NCI-H1436 (cell line): ENCODE measurements at regions not wholly inside any gene's neighbourhood (a gene's known extent, or its start where the extent isn't known, plus 50 kb on each side); places are given as distances from the start of the nearest gene placed in this dataset.
"Not testable (repeated sequence)": the region's sequence is repeated elsewhere in the genome, so short reads cannot be mapped to it uniquely, and the experiment has no call there.

Experiments used
- DNase-seq: peaks from one replicate; lab custom pipeline; 2025; lab: John Stamatoyannopoulos, UW

DNA sequence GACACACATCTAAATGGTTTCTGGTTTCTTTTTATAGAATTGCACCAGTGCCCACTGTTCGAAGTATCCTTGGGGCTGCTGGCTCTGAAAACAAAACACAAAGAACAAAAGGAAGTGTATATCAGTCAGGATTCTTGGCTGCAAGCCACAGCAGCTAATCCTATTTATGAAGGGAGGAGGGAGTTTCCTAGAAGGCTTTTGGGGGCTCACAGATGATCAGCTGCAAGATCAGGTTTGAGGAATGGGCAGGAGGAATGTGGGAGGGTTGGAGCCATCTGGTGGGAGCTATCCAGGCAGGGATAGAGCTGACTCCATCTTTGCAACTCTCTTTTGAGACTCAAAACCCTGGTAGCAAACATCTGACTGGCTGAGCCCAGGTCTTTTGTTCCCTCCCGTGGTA is 118.3 kb upstream of the EEF2KMT start:
- no peak for DNase-seq

GRCh38 chr16:5214466-5214865 is 116.9 kb upstream of the EEF2KMT start:
- DNase-seq = no peak

DNA sequence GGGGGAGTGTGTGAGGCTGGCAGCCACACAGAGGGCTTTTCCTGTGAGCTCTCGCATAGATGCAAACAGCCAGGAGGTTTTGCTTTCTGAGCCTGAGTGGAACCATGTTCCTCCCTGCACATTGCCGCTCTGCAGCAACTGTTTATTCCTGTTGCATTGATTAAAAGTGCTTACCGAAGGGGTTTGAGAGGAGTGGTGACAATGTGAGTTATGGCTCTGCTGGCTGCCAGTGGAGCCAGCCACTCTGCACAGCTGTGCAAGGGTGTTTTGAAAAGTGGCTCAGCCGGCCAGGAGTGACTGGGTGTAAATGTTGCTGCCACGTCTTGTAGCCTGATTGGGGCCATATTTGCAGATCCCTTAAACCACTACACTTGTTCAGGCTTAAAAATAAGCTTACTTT is 114.9 kb upstream of the EEF2KMT start:
- DNase-seq = not testable (repeated sequence)

GRCh38 chr16:5207862-5208498 is 110.4 kb upstream of the EEF2KMT start:
- DNase-seq = not testable (repeated sequence)

DNA sequence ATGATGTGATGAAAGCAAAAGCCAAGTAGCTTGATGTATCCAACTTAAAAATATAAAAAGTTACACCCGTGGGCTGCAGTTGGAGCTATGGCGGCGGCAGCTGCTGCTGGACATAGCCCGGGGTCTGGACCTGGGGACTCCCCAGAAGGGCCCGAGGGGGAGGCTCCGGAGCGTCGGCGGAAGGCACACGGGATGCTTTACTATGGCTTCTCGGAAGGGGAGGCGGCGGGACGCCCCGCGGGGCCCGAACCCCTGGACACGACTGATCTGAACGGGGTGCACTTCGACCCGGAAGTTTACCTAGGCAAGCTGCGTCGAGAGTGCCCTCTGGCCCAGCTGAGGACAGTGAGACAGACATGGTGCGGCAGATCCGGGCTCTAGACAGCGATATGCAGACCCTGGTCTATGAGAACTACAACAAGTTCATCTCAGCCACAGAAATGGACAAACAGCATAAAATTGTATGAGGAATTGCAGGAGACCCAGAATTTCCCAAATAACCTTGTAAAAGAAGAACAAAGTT is 109.5 kb upstream of the EEF2KMT start:
- DNase-seq = no peak

DNA sequence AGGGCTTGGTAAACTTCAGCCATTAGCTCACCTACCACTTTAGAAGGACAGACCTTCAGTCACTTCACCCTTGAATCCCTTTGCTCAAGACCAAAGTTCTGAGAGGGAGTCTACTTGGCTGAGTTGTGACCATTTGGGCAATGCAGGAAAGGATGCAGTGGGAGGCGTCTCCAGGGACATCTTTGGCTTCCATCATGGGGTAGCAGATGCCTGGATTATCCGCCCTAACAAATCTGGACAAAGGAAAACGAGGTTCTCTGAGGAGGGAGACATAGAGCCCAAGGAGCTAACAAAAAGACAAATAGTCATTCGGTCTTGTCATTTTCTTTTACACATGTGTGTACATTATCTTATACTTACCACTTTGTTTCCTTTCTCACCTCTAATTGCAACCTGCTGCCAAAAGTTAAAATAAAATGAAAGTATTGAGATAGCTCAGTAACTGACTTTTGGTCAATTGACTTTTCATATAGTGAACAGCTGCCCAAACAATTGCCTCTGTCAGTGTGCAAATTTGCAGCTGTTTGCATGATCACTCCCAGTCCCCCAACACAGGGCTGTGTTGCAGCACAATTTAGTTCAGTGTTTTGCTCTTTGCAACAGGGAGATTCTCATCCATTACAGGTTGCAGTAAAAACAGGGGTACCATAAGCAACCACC is 108.9 kb upstream of the EEF2KMT start:
- DNase-seq = no peak

GRCh38 chr16:5205361-5206040 is 107.9 kb upstream of the EEF2KMT start:
- DNase-seq = no peak

- DNase-seq = not testable (repeated sequence)
These were observed 106.1 kb upstream of the EEF2KMT start for GRCh38 chr16:5203675-5204074.

DNA sequence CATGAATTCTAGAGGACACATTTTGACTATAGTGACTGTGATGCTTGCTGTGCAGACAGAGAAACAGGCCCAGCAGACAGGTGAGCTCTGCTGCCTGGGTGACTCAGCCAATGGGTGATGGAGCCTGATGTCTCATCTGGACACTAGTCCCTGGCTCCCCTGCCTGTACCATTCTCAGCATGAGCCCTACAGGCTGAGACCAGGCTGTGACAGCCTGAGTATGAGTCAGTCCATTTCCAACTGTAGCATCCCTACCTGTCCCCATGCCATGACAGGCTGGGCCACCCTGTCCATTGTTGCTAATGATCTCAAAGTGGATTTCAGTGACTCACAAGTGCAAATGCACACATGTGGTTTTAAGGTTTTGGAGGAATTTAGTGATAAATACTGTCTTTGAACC is 102.5 kb upstream of the EEF2KMT start:
- no peak for DNase-seq

DNA sequence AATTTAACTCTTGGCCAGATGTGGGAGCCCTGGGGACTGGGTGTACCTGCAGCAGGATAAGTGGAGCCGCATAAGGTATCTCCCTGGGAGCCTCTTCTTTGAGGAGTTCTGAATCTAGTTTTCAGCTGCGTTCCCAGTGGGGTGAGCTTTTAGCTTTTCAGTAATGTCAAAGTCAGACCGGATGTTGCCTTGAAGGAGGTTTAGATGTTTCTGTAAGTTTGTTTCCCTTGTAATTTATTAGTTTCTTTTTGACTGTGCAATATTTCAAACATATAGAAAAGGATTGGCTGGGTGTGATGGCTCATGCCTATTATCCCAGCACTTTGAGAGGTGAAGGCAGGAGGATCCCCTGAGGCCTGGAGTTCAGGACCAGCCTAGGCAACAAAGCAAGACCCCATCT is 98.6 kb upstream of the EEF2KMT start:
- no peak for DNase-seq

DNA sequence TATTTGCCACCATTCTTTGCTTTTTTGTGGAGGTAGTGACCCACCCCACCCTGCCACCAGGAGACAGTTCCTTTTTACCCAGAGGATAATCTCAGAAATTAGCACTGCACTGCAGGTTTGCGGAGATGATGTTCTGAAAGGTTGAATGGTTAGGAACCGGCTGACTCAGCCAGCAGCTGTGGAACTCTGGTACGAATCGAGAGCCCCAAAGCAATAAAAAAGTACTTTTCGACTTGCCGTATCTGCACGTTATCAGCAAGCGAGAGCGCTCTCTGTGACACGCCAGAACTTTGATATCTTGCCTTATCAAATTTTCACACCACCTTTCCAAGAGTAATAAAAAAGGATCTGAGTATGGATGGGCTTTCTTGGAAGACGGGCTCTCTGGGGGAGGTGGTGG is 96.3 kb upstream of the EEF2KMT start:
- no peak for DNase-seq

DNA sequence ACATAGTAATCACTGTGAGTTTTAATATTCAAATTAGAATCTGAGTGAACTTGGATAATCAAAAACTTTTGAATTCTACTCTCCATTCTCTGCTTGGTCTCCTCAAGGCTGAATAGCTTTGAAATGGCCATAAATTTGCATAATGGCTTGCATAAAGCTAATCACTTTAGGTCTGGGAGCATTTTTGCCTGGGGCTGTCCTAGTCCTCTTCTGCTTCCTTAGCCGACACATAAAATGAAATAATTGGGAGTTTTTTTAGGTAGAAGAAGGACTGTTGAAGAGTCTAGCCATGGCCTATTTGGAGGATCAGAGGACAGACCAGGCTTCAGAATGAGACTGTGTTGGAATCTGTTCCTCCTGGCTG is 91.4 kb upstream of the EEF2KMT start:
- no peak for DNase-seq

- no peak for DNase-seq
These were observed 90.9 kb upstream of the EEF2KMT start for GRCh38 chr16:5188318-5188988.

DNA sequence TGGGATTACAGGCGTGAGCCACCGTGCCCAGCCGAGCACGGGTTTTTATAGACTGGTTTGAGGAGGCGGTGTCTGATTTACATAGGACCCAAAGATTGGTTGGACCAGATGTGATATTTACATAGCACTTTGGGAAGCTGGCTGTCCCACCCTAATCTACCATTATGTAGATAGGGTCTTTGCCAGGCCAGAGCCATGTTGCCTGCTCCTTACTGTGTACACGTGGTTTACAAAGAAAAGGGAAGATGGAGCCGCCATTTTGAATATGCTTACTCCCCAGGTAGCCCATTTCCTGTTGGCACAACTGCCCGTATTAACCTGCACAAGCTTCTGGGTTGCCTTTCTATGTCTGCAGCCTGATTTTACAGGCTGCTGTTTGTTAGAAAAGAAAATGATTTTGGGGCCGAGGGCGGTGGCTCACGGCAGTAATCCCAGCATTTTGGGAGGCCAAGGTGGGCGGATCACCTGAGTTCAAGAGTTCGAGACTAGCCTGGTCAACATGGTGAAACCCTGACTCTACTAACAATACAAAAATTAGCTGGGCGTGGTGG is 89.9 kb upstream of the EEF2KMT start:
- no peak for DNase-seq

DNA sequence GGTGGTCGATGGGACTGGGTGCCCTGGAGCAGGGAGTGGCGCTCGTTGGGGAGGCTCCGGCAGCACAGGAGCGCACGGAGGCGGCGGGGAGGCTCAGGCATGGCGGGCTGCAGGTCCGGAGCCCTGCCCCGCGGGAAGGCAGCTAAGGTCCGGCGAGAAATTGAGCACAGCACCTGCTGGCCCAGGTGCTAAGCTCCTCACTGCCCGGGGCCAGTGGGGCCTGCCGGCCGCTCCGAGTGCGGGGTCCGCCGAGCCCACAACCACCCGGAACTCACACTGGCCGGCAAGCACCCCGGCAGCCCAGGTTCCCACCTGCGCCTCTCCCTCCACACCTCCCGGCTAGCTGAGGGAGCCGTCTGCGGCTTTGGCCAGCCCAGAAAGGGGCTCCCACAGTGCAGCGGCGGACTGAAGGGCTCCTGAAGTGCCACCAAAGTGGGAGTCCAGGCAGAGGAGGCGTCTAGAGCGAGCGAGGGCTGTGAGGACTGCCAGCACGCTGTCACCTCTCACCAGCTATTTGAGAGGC is 88.8 kb upstream of the EEF2KMT start:
- DNase-seq = no peak

DNA sequence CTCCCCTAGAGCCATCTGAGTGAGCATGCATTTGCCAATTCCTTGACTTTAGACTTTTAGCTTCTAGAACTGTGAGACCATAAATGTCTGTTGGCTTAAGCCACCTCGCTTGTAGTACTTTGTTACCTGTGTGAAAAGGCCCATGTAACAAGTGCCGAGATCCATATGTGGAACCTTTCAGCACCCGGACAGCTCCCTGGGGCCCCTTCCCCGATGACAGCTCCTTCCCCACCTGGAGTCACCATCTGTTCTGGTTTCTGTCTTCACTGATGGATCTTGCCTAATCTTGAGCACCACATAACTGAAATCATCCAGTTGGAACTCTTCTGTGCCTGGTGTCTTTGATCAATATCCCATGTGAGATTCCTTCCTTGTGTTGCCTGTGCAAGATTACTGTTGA is 78.9 kb upstream of the EEF2KMT start:
- DNase-seq = no peak

DNA sequence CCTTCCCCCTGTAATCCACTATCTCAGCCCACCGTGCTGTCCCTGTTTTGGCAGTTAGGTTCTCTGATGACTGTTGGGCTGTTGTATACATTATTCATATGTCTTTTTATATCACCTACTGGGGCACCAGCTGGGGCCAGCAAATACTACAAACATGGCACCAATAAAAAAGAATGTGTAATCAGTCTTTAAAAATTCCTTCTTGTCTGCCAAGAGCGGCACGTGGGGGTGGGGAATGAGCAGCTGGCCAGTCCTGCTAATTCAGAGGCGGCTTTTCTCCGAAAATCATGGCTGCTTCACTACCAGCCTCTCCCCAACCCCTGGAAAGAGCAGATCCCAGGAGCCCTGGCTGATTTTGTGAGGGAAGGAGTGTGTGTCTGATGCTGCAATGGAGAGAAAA is 77.7 kb upstream of the EEF2KMT start:
- DNase-seq = no peak

DNA sequence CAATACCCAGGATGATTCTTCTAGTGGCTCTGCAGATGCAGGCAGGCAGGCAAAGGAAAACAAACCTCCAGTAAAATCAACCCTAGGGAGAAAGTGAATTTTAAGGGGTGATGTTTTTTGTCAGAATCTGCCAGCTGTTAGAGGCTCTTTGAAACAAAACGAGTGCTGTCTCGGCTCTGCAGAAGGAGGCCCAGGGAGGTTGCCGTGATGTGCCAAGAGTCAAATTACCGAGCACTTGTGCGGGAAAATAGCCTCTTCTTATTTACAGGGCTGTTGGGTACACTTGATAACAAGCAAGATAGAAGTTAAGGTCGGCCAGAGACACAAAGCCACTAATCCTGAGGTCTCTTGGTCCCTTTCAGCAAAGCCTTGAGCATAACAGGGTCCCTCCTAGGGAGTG is 68.9 kb upstream of the EEF2KMT start:
- DNase-seq = no peak

GRCh38 chr16:5165429-5165828 is 67.8 kb upstream of the EEF2KMT start:
- DNase-seq = not testable (repeated sequence)

- not testable (repeated sequence) for DNase-seq
These were observed 65.2 kb upstream of the EEF2KMT start for GRCh38 chr16:5162801-5163200.

DNA sequence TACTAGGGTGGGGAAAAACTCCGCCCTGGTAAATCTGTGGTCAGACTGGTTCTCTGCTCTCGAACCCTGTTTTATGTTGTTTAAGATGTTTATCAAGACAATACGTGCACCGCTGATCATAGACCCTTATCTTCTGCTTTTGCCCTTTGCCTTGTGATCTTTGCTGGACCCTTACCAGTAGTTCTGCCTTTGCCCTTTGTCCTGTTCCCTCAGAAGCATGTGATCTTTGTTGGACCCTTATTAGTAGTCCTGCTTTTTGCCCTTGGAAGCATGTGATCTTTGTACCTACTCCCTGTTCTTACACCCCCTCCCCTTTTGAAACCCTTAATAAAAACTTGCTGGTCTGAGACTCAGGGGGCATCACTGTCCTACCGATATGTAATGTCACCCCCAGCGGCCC is 64.3 kb upstream of the EEF2KMT start:
- not testable (repeated sequence) for DNase-seq

DNA sequence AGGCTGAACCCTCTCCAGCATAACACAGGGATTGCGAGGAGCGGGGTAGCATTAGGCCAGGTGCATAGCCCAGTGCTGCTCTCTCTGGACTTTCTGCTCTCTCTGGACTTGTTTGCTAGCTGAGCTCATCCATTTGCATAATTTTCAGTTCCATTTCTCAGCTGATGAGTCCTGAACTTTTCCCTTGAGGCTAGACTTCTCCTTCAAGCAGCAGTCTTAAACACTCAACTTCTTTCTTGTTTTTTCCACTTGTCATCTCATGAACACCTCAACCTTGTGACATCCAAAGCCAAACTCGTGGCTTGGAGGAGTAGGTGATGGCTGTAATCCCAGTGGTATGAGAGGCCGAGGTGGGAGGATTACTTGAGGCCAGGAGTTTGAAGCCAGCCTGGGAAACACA is 62.4 kb upstream of the EEF2KMT start:
- not testable (repeated sequence) for DNase-seq
